ENCODE measurements at regions not wholly inside any gene's neighbourhood (a gene's known extent, or its start where the extent isn't known, plus 50 kb on each side); places are given as distances from the start of the nearest gene placed in this dataset.

DNA sequence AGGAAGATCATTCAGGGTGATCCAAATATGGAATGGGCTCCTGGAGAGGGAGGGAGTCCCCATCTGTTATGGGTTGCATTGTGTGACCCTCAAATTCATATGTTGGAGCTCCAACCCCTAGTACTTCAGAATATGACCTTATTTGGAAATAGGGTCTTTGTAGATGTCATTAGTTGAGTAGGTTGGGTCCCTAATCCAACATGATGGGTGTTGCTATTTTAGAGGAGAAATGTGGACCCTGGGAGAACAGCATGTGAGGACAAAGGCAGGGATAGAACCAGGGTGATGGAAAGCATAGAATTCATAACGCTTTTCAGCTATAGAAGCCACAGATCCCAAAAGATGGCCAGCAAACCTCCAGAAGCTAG, 91.5 kb upstream of the SMNDC1 start:
- no peak for DNase-seq (ENCODE audit: low spot score)

DNA sequence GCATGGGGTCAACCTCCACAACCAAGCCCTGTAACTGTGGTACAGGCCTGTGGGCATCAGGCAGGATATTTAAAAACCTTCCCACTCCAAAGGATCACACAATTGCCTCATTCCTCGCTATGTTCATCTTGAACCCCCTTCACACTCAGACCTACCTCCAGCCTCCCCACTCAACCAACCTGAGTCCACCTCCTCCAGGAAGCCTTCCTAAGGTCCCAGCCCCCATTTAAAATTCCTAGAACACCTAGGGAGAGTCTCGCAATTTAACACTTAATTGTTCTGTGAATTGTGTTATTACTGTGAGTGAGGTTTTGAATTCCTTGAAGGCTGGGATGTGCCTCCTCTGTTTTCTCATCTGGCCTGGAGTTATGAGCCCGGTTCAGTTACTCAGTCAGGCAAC, 93.1 kb upstream of the SMNDC1 start:
- DNase-seq (ENCODE audit: low spot score) = no peak

DNA sequence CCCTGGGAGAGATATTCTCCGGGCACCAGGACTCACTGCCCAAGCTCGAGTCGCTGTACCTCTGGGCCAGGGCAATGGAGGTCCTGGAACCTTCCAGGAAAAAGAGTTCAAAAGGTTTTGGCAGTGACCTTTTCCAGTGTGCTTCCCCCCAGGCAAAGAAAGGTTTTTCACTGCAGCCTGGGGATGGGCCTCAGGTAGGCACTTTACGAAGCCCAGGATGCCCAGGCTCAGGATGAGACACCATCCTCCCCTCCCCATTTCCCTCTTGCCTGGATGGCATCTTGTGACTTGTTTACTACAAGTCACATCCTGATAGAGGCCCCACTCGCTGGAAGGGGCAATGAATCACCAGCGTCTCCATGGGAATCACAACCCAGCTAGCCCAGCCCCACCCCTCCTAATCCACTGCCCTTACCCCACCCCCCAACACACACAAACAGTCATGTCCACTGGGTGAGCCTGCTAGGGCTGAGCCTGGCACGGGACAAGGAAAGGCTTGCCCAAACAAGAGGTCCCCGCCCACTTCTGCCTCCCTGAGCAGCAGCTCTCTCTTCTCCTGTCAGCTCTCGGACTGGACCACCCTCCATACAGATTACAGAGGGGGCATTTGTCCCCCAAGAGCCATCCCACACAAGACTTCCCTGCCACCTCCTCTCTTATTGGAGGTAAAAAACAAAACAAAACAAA, 93.8 kb upstream of the SMNDC1 start:
- DNase-seq (ENCODE audit: low spot score) = no peak

DNA sequence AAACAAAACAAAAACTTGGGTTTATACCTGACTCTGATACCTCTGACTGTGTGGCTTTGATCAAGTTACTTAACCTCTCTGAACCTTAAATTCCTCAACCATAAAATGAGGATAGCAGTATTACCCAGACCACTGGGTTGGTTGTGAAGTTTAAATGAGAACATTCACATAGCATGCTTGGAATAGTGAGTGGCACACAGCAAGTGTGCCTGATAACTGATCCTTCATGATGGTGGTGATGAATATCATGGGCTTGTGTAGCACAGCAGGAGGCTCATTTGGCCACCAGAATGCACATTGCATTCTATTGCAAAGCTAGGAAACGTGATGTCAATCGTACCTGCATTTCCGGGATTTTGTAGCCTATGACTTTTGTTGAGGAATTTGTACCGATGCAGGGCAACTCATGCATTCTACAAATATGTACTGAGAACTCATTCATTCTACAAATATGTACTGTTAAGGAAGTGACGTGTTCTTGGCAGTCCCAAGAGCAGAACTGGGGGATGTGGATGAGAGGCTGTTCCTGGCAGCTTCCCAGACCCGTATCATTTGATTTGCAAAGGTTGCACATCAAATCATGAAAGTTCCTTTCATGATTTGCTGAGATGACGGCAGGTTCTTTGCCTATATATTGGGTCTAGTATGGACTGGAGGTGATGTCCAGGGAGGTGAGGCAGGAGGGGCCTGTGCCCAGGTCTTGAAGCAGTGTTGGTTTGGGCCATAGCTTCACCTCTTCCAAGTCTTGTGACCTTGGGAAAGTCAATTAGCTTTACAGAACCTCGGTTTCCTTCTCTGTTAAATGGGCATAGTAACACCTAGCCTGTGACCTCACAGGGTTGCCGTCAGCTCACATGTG, 94.6 kb upstream of the SMNDC1 start:
- DNase-seq (ENCODE audit: low spot score) = no peak

DNA sequence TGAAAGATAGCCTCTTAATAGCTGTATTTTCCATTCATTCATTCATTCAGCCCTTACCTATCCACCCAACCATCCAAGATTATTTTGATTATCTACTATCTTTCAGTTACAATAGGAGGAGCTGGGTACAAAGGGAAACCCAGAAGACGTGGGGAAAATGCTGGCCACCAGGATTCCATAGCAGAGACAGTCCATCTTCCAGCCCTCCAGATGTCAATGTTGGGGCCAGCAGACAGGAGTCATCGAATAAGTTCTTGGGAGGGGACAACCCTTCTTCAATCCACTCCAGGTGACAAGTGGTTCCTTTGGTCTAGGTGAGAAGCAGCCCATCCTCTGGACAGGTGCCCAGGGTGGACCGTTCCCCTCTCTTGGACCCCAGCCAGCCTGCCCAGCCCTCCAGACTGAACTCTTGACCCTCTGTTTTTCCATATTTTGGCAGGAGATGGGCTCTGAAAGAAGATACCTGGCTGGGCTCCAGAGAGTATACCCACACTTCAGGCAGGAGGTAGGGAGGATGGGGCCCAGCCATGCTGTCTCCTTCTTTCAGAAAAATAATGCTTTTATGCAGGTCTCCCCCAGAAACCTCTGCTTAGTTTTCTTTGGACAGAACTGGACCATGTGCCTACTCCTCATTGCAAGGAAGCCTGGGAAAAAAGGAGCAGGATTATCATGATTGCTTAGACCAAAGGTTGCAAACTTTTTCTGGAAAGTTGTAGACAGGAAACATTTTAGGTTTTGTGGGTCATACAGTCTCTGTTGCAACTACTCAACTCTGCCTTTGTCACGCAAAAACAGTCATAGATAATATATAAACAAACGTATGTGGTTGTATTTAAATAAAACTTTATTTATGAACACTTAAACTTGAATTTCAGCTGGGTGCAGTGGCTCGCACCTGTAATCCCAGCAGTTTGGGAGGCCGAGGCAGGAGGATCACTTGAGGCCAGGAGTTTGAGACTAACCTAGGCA, 95.5 kb upstream of the SMNDC1 start:
- no peak for DNase-seq (ENCODE audit: low spot score)

DNA sequence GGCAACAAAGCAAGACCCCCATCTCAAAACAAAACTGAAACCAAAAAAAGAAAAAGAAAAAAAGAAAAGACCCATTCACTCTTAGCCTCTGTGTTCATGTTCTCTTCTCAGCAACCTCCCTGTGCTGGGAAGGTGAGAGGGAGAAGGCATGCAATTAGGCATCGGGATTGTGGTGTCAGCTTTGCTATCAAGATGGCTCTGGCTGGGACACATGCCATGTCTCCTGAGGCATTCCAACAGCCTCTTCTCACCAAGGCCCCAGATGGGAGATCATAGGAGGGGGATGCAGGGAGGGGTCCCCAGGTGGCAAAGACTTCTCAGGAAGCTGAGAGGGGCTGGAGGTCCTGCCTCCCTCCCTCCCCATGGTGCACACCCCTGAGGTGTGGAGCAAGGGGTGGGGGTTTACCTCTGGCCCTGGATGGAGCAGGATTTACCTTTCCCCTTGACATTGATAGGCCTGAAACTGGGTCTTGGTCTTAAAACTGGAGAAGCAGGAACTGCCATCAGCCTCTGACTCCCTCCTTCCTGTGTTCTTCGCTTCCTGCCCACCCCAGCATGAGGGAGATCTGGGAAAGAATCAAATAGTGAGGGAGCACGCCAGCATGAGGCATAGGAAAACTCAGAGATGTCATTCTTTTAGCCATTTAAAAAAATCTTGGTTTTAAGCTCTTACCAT, 96.2 kb upstream of the DUSP5 start:
- DNase-seq (ENCODE audit: low spot score) = no peak

DNA sequence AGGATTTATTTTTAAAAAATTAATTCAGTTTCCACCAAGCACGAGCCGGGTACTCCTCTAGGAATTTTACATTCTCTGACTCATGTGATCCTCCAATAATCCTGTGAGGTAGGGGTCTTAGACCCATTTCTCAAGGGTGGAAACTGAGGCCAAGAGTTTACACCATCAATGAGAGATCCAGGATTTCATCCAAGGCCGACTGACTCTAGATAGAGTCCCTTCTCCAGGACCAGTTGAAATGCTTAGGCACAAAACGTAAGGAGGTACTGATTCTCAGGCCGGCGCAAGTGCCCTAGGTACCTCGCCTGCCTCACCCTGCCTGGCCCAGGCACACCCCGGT, 95.7 kb upstream of the DUSP5 start:
- DNase-seq (ENCODE audit: low spot score) = no peak

DNA sequence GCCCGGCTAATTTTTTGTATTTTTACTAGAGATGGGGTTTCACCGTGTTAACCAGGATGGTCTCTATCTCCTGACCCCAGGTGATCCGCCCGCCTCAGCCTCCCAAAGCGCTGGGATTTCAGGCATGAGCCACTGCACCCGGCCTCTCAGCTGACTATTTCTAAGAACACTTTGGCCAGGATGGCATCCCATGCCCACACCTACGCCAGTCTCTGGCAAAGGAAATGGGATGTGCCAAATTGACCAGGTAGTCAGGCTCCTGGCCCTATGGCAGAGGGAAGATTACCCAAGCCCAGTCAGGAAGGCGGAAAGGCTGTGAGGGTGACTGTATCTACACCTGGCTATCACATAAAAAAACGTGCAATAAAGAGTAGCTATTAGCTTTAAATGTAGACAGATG, 94.1 kb upstream of the DUSP5 start:
- DNase-seq (ENCODE audit: low spot score) = no peak

DNA sequence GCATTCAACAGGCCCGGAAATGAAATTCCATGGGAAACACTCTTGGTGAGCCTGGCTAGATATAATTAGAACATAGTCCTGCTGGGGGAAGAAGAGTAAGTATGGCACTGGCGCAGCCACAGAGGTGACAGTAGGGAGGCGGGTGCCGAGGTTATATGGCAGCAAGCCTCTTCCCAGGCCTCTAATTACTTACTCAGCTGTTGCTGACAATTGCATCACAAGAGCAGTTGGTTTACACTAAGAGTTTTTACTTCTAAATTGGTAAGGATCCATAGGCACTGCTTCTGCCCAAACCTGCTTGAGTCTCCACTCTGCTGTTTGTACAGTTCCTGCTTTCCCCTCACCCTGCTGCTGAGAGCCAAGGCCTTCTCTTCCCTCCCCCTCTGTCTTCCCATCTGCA, 93.3 kb upstream of the DUSP5 start:
- DNase-seq (ENCODE audit: low spot score) = no peak

DNA sequence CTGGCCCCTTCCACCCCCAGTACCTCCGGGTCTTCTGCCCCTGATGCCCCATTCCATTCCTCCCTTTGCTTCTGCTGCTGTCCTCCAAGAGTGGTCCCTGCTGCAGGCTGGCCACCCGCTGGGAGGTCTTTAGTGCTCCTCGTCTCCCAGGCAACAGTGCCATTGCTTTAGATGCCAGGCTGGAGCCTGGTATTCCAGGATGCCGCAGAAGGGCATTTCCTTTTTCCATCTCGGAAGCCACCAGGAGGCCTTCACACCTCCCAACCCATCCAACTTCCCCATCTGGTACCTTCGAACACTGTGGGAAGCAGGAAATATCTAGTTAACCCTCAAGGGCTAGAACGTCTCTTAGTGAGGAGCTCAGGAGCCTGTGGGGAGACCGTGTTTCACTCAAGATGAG, 92.9 kb upstream of the DUSP5 start:
- DNase-seq (ENCODE audit: low spot score) = no peak

DNA sequence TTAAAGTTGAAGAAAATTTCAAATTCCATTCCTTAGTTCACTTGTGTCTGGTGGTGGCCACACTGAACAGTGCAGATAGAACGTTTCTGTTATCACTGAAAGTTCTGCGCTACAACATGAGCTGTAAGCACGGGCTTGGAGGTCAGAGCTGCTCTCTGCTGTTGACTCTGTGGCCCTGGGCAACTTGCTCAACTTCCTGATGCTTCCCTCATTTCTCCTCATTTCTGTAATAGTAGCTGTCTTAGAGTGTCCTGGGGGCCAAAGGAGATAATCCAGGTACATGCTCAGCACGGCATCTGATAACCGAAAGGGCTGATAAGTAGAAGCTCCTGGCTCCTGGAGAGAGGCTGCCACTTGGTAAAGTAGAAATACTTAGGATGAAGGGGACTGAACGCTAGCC, 92.3 kb upstream of the DUSP5 start:
- no peak for DNase-seq (ENCODE audit: low spot score)

DNA sequence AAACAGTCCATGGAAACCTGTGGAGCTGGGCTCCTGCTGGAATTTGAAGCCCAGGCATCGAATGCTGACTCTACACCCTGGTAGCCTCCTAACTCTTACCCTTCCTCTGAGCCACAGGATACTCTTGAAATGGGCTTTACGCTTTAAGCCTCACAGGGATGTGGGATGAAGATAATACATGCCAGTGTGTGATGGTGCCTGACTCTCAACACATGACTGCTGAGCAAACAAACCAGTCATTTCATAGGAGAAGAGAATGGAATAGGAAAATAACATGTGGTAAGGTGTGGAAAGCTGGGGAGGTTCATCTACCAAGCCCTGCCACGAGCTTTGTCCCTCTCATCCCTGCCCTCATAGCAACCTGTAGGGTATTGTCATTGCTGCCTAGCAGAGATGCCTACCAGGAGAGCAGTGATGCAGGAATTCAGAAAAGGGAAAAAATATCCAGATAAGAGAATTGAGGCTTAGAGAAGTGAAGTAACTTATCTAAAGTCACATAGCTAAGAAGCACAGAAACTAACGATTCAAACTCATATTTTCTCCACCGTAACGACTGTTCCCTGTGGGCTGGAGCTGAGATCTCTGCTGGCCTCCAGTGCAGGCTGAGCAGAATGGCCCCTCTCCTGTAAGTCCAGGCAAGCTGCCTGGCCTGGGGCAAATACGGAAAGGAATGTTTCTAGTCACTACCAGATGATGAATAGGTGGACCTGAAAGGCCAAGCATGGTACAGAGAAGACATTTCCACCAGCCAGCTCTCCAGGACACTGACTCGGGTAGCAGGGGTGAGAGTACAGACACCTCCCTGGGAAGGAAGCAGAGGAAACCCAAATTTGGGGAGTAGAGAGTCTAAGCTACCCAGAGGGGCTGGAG, 90.2 kb upstream of the DUSP5 start:
- DNase-seq (ENCODE audit: low spot score) = no peak

DNA sequence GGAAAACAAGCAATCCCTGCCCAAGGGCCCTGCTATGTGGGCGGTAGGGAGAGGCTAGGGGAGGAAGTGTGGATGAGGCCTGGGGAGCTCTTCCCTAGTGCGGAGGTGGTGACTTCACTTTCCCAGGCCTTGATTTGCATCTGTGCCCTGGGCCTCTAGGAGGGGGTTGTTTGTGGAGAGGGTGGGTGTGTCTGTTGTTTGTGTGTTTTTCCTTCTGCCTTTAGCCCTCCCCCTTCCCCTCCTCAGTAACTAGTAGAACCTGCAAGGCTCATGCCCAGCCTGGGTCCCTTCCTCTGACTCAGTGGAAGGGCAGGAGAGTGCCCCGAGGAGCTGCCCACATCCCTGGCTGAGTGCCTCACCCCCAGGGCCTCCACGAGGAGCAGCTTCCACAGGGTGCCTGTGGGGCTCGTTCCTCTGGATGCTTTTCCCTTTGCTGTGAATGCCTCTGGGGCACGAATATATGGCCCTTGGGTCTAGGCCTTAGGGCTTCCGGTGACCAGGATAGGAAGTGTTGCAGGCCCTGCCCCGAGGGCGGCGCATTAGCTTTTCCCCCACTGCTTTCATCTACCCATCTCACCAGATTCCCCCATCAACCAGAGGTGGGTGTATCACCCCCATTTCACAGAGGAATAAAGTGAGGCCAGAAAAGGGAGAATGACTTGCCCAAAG, 89.4 kb upstream of the DUSP5 start:
- DNase-seq (ENCODE audit: low spot score) = no peak

DNA sequence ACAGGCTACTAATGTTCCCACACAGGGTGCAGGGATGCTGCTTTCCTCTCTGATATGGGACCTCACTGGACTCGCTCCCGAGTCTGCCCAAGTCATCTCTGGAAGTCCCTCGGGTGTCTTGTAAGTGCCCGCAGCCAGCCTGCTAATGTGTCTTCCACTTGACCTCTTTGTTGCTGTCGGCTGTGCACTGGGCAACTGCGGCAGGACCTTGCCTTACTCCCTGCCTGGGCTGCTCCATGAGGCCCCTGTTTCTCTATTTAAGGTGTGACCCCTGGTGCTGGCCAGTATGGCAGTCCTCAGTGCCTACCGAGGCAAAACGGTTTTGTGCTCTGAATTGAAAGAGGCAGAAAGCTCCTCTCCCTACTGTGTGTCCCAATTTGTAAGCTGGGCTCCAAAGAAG, 88.8 kb upstream of the DUSP5 start:
- DNase-seq (ENCODE audit: low spot score) = no peak

DNA sequence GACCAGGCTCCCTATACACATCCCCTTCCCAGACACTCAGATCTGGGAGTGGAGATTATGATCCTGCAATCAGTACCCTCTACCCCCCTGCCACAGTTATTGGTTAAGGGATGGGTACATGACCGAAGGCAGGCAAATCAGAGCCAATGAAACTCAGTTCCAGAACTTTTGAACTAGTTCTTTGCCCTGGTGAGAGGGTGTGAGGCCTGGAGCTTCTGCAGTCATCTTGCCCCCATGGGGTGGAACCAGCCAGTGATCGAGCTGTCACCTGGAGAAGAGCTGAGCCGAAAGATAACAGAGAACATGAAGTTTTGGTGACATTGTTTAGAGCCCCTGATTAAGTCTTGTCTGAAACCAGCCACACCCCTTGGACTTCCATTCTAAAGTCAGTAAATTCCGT, 88.2 kb upstream of the DUSP5 start:
- DNase-seq (ENCODE audit: low spot score) = no peak

DNA sequence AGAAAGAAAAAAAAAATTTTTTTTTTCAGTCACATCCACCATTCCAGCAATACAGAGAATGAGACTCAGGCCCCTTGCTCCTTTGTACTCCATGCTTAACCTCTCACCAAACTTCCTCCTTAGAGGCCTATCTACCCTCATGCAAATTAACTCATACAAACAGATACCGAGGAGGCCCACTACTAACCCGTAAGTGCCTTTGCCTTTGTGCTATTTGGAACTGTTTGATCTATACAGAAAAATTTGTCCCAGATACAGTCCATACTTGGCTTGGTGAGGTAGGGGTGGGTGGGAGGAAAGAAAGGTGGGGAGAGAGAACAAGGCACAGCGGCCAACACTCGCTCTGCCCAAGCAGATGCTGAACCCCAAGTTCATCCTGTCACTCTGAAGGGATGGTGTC, 87.8 kb upstream of the DUSP5 start:
- DNase-seq (ENCODE audit: low spot score) = no peak

DNA sequence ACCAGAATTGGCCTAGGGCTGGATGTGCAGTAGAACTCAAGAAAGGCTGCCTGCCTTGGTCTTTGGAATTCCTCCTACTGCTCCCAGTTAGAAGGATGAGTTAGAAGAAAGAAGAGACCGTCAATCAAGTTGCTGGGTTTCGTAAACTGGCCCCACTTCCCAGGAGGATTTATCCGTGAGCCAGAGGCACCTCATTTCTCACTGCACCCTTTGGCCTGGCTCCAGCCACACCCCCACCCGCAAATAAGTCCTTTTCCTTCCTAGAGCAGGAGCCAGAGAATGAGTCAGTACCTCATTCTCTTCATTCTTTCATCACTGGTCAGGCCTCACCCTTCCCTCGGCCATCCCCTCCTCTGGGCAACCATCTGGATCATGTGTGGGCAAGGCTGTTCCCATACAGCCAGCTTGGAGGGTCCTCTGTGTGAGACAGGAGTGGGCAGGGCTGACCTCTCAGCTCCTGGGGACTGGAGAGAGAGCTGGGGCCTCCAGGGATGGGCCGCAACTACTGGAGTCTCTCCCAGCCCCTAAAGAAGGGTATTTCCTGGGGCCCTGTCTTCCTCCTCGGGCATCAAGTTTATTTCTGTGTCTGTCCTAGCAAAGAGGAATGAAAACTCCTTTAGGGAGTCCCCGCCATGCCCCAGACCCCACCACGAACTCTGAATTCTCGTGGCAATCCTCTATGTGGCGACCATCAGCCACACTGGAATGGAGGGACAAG, 87.2 kb upstream of the DUSP5 start:
- DNase-seq (ENCODE audit: low spot score) = no peak

DNA sequence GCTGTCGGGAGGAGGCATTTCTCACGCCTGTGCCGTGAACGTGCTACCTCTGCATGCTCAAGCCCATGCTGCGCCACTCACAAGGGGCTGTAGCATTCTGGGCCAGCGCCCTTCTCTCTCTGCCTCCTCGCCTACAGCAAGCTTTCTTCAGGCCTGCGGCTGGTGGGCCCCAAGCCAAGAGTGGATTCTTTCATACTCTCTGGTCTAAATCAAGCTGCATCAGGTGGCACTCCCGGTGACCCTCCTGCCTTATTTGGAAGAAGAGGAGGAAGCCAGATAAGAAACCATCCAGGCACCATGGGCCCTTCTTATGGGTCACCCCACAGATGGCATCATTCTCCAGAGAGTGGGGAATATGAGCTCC, 86.7 kb upstream of the DUSP5 start:
- DNase-seq (ENCODE audit: low spot score) = no peak

DNA sequence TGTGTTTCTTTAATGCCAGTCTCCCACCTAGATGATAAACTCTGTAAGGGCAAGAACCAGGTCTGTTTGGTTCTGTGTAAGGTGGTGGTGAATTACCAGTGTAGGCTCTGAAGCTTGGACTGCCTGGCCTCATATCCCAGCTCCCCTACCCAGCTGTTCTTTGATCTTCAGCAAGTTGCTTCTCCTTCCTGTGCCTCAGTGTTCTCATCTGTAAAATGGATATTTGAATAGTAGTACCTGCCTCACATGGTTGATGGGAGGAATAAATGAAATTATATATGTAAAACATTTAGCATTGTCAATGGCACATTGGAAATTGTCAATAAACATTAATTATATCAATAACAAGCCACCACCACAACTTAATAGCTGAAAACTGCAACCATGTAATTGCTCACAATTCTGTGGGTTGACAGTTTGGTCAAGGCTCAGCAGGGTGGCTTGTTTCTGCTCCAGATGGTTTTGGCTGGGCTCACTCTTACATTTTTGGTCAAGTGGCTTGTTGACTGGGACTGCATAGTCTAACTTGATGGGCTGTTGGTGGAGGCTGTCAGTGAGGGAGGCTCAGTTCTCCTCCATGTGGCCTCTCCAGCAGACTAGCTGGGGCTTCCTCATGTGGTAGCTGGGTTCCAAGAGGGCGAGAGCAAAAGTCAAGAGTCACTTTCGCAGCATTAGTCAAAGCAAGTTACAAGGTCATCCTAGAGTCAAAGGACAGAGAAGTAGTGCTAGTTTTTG, 84.5 kb upstream of the DUSP5 start:
- DNase-seq (ENCODE audit: low spot score) = no peak

All from mesenteric fat pad (tissue), 1 donor.